ENCODE measurements at regions not wholly inside any gene's neighbourhood (a gene's known extent, or its start where the extent isn't known, plus 50 kb on each side); places are given as distances from the start of the nearest gene placed in this dataset.
"Not testable (repeated sequence)": the region's sequence is repeated elsewhere in the genome, so short reads cannot be mapped to it uniquely, and the experiment has no call there.

DNA sequence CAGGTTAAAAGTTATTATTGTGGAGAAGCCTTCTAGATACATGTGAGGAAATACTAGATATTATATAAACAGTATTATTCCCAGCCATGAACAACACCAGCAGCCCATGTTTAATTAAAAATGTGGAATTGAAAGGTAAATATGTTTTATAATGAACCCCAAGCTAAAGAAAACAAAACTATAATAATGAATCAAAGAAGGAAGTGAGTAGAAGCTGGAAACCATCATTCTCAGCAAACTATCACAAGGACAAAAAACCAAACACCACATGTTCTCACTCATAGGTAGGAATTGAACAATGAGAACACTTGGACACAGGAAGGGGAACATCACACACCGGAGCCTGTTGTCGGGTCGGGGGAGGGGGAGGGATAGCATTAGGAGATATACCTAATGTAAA is 167.6 kb upstream of the CXXC4 start:
- DNase-seq (ENCODE audit: low read depth in 1 of 2, low spot score in 2 of 2); H3K23ac ChIP-seq (ENCODE audit: insufficient read length); H2BK12ac ChIP-seq (ENCODE audit: low read depth, low read length); H3K4me1 ChIP-seq (replicated peaks in 1 of 4; ENCODE audit: control insufficient read depth in 3 of 4, insufficient read depth in 4 of 4, low read length in 3 of 4); H4K8ac ChIP-seq (ENCODE audit: extremely low read depth, insufficient read depth, low read length); H2BK120ac ChIP-seq (replicated peaks; ENCODE audit: low read depth, low read length); H4K20me1 ChIP-seq (replicated peaks in 1 of 2; ENCODE audit: control insufficient read depth in 1 of 2, insufficient read depth in 2 of 2, low read length in 2 of 2); H2BK5ac ChIP-seq (ENCODE audit: low read depth, low read length); H2AFZ ChIP-seq (ENCODE audit: low read length); H3K23me2 ChIP-seq (ENCODE audit: low read depth, low read length); H3K27ac ChIP-seq (ENCODE audit: low read depth, low read length); H3K9ac ChIP-seq (replicated peaks in 1 of 4; ENCODE audit: extremely low read depth in 1 of 4, low read depth in 3 of 4, low read length in 3 of 4); H4K5ac ChIP-seq (ENCODE audit: insufficient read length, low read depth, low read length); H3K27me3 ChIP-seq (replicated peaks in 1 of 4; ENCODE audit: control insufficient read depth in 3 of 4, extremely low read depth in 1 of 4, insufficient read depth in 3 of 4, low read length in 3 of 4); H3K4me2 ChIP-seq (ENCODE audit: insufficient read depth in 1 of 2, low read depth in 2 of 2, low read length in 2 of 2); CTCF ChIA-PET (ENCODE audit: partially characterized antibody); H3K36me3 ChIP-seq (ENCODE audit: control insufficient read depth in 2 of 4, insufficient read depth in 4 of 4, low read length in 3 of 4); H3K9me3 ChIP-seq (ENCODE audit: insufficient read depth in 2 of 2, low read depth in 1 of 2, low read length in 1 of 2); H3K79me2 ChIP-seq (ENCODE audit: control insufficient read depth in 1 of 2, insufficient read depth in 2 of 2, low read length in 2 of 2); H2BK20ac ChIP-seq (ENCODE audit: low read length); H4K91ac ChIP-seq (replicated peaks; ENCODE audit: insufficient read length, low read length); H3K79me1 ChIP-seq (ENCODE audit: low read depth, low read length); H2BK15ac ChIP-seq (ENCODE audit: low read length); H3K4ac ChIP-seq (replicated peaks; ENCODE audit: insufficient read length, low read depth, low read length); H3K56ac ChIP-seq (replicated peaks; ENCODE audit: insufficient read length, low read depth, low read length); H3K4me3 ChIP-seq (ENCODE audit: extremely low read depth in 1 of 4, insufficient read depth in 2 of 4, low read depth in 3 of 4, low read length in 4 of 4); H3K14ac ChIP-seq (ENCODE audit: insufficient read length); H2AK5ac ChIP-seq (ENCODE audit: low read depth, low read length); FAIRE-seq; H3K18ac ChIP-seq (ENCODE audit: extremely low read depth, low read length); POLR2A ChIA-PET (ENCODE audit: partially characterized antibody): not testable (repeated sequence)
- 70% methylated on average over 3 of the region's 3 CpGs; no CpG with 5 or more reads in 1 of the 2 experiments for WGBS, 2 experiments (ENCODE audit: extremely low coverage in 1 of 2, insufficient coverage in 1 of 2, insufficient read length in 1 of 2, insufficient replicate concordance in 2 of 2, low coverage in 1 of 2, low lambda C conversion rate in 2 of 2, missing lambda C conversion rate in 1 of 2)

Data from H1 (cell line).